HL-60 (cell line): ENCODE measurements at regions not wholly inside any gene's neighbourhood (a gene's known extent, or its start where the extent isn't known, plus 50 kb on each side); places are given as distances from the start of the nearest gene placed in this dataset.

ENCODE experiments used
- GABPA ChIP-seq: IDR thresholded peaks from 2 replicates; pipeline ENCODE4 v1.6.1; 2012; ENCODE audit warnings: low read depth
- POLR2AphosphoS5 ChIP-seq: IDR thresholded peaks from 2 replicates; pipeline ENCODE4 v1.6.1; 2012; ENCODE audit warnings: low read depth
- TF ChIP-seq, protein P1 (sequence below): IDR thresholded peaks from one replicate; pipeline ENCODE4 v1.5.1; 2011; ENCODE audit warnings: low read length, control low read depth, inconsistent platforms; ENCODE audit not compliant: insufficient read depth

- TF ChIP-seq GABPA (no peak), POLR2AphosphoS5 (no peak)
- TF ChIP-seq, protein P1, sequence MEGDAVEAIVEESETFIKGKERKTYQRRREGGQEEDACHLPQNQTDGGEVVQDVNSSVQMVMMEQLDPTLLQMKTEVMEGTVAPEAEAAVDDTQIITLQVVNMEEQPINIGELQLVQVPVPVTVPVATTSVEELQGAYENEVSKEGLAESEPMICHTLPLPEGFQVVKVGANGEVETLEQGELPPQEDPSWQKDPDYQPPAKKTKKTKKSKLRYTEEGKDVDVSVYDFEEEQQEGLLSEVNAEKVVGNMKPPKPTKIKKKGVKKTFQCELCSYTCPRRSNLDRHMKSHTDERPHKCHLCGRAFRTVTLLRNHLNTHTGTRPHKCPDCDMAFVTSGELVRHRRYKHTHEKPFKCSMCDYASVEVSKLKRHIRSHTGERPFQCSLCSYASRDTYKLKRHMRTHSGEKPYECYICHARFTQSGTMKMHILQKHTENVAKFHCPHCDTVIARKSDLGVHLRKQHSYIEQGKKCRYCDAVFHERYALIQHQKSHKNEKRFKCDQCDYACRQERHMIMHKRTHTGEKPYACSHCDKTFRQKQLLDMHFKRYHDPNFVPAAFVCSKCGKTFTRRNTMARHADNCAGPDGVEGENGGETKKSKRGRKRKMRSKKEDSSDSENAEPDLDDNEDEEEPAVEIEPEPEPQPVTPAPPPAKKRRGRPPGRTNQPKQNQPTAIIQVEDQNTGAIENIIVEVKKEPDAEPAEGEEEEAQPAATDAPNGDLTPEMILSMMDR = no peak
Observed at GRCh38 chr17:74123350-74123749, 80.1 kb upstream of the RPL38 start.
